ENCODE measurements at regions not wholly inside any gene's neighbourhood (a gene's known extent, or its start where the extent isn't known, plus 50 kb on each side); places are given as distances from the start of the nearest gene placed in this dataset.

DNA sequence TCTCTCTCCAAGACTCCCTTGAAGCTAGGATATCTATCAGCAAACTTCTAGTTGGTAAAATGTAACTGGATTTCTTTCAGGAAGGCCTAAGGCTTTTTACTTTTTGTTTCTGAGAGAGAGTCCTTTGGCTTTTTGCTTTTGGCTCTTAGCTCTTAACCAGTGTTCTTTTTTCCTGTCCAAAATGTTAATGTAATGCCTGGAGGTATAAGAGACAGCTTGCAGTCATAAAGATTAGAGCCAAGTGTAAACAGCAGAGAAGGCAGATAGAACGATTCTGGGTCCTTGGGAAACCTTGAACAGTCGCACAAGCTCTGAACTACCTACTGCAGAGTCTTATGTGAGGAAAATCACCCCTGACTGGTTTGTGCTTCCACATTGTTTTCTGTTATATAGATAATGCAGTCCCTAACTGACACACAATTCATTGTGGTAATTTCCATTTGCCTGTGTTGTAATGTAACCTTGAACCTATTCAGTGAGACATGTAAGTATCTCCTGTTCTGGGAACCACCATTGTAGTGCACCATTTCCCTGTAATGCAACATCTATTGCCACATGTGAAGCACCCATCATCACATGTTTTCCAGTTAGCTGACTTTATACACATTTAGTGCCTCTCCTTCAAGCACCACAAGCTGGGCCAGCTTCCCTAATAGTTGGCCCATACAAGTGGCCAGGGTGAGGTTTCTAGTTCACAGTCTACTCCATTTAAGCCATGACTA is 1311.9 kb downstream of the ROBO1 start:
- TF ChIP-seq EZH2 (IDR thresholded peaks at IDR 0.05; ENCODE audit: insufficient read depth, poor library complexity, severe bottlenecking): no peak
- no peak for TF ChIP-seq EZH2phosphoT487 (IDR thresholded peaks at IDR 0.05; ENCODE audit: insufficient read depth, low read depth)

Measured in GM23248 (cell line).